HL-60 (cell line): ENCODE measurements at regions not wholly inside any gene's neighbourhood (a gene's known extent, or its start where the extent isn't known, plus 50 kb on each side); places are given as distances from the start of the nearest gene placed in this dataset.

Experiments used
- DNase-seq, 2 experiments: peaks; one replicate each; pipeline ENCODE4 v3.0.0-alpha.2; 2010 to 2020; ENCODE audit warnings: low read depth in 1 of 2, low spot score in 1 of 2
- H3K27ac ChIP-seq: fragments of 250-450 bp; sonication (Bioruptor Pico); replicated peaks from 2 replicates; pipeline ENCODE4 v1.5.1; 2020; ENCODE audit warnings: mild to moderate bottlenecking, moderate library complexity
- H3K27me3 ChIP-seq: fragments of 250-450 bp; sonication (Bioruptor Pico); 2 replicates; pipeline ENCODE4 v1.5.1; 2021; ENCODE audit warnings: mild to moderate bottlenecking, moderate library complexity; ENCODE audit not compliant: insufficient read depth, poor library complexity, severe bottlenecking
- H3K4me3 ChIP-seq: replicated peaks from 2 replicates; pipeline ENCODE4 v1.5.1; 2011; ENCODE audit warnings: mild to moderate bottlenecking, control low read depth, low read length; ENCODE audit not compliant: insufficient read depth
- CTCF ChIP-seq: IDR thresholded peaks from one replicate; pipeline ENCODE4 v1.5.1; 2011; ENCODE audit warnings: low read length, control low read depth, inconsistent platforms; ENCODE audit not compliant: insufficient read depth
- GABPA ChIP-seq: IDR thresholded peaks from 2 replicates; pipeline ENCODE4 v1.6.1; 2012; ENCODE audit warnings: low read depth
- POLR2AphosphoS5 ChIP-seq: IDR thresholded peaks from 2 replicates; pipeline ENCODE4 v1.6.1; 2012; ENCODE audit warnings: low read depth
- REST ChIP-seq: IDR thresholded peaks from 2 replicates; pipeline ENCODE4 v1.6.1; 2012; ENCODE audit warnings: low read depth; ENCODE audit not compliant: insufficient replicate concordance
- SPI1 ChIP-seq: IDR thresholded peaks from 2 replicates; pipeline ENCODE4 v1.6.1; 2012; ENCODE audit warnings: low read depth, mild to moderate bottlenecking, borderline replicate concordance

- TF ChIP-seq REST (no peak), POLR2AphosphoS5 (no peak), SPI1 (no peak)
- no peak overlapping the region for H3K4me3 ChIP-seq
- no peak overlapping the region for H3K27ac ChIP-seq
- H3K27me3 ChIP-seq = no peaks in the 10 kb centered on the region
- DNase-seq = no peak
Measured at GRCh38 chr4:169914866-169915265, 111.3 kb downstream of the MFAP3L start.

GRCh38 chr4:169912996-169913395 is 113.2 kb downstream of the MFAP3L start:
- DNase-seq = no peak
- Histone ChIP-seq H3K4me3 (no peak overlapping the region), H3K27me3 (no peaks in the 10 kb centered on the region), H3K27ac (no peak overlapping the region)
- TF ChIP-seq REST = no peak
- no peak for TF ChIP-seq CTCF
- TF ChIP-seq GABPA = no peak
- TF ChIP-seq SPI1 = no peak
- no peak for TF ChIP-seq POLR2AphosphoS5

- no peak for DNase-seq
- H3K27ac ChIP-seq = no peak overlapping the region
- no peaks in the 10 kb centered on the region for H3K27me3 ChIP-seq
- no peak overlapping the region for H3K4me3 ChIP-seq
- no peak for TF ChIP-seq GABPA
- TF ChIP-seq SPI1 = no peak
- TF ChIP-seq CTCF = no peak
- TF ChIP-seq POLR2AphosphoS5 = no peak
- no peak for TF ChIP-seq REST
Measured at GRCh38 chr4:169909897-169910296, 116.3 kb downstream of the MFAP3L start.

- Histone ChIP-seq H3K27ac (no peak overlapping the region), H3K27me3 (no peaks in the 10 kb centered on the region), H3K4me3 (no peak overlapping the region)
- DNase-seq = no peak
- TF ChIP-seq POLR2AphosphoS5 (no peak), CTCF (no peak), GABPA (no peak), SPI1 (no peak), REST (no peak)
Measured at GRCh38 chr4:169909479-169909878, 116.7 kb downstream of the MFAP3L start.
